Muscle of leg (tissue), 3 donors: ENCODE measurements at regions not wholly inside any gene's neighbourhood (a gene's known extent, or its start where the extent isn't known, plus 50 kb on each side); places are given as distances from the start of the nearest gene placed in this dataset.

Experiments
- DNase-seq: peaks from one replicate; pipeline ENCODE4 v3.0.0; 2013
- H3K27ac ChIP-seq: one replicate; pipeline ENCODE4 v1.5.1; 2013; ENCODE audit warnings: mild to moderate bottlenecking, low read length, control low read depth
- H3K27me3 ChIP-seq: one replicate; pipeline ENCODE4 v1.6.1; 2013; ENCODE audit warnings: low read length; ENCODE audit not compliant: control insufficient read depth, insufficient read depth
- H3K36me3 ChIP-seq: one replicate; pipeline ENCODE4 v1.6.1; 2013; ENCODE audit warnings: low read length; ENCODE audit not compliant: control insufficient read depth, insufficient read depth
- H3K4me1 ChIP-seq: one replicate; pipeline ENCODE4 v1.6.1; 2013; ENCODE audit warnings: low read length; ENCODE audit not compliant: control insufficient read depth, insufficient read depth
- H3K4me3 ChIP-seq: one replicate; pipeline ENCODE4 v1.5.1; 2013; ENCODE audit warnings: low read length, control low read depth
- H3K9me3 ChIP-seq: replicated peaks from 2 replicates; pipeline ENCODE4 v1.6.1; 2013; ENCODE audit warnings: low read depth, low read length; ENCODE audit not compliant: control insufficient read depth
- WGBS: methylation state at CpG from one replicate; pipeline ENCODE4 v1.1.5; 2013; ENCODE audit warnings: missing lambda C conversion rate; ENCODE audit not compliant: insufficient coverage; 5-methylcytosine and 5-hydroxymethylcytosine counted together

DNA sequence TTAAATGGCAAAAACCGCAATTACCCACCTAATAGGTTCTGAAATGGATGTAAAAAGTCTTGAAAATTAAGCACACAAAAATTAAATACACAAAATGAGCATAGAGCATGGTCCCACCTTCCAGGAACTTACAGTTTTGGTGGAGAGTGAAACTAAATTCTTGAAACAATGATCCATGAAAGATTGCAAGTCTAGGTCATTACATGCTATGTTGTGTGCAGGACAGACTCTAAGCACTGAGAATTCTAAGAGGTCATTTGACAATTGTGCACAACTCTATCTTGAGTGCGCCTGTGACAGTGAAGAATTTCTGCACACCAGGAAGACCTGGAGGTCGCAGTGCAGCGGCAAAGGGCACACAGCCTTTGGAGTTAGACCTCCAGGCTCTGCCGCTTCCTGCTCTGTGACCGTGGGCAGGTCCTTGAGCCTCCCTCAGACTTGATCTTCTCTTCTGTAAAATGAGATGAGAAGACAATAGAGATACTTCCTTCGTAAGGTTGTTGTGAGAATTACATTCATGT, 153.3 kb upstream of the TPM1 start:
- Histone ChIP-seq H3K4me1 (peaks cover 13% of the 10 kb centered on the region), H3K4me3 (no peak overlapping the region), H3K27me3 (no peaks in the 10 kb centered on the region), H3K27ac (no peak overlapping the region), H3K9me3 (no peaks in the 10 kb centered on the region), H3K36me3 (no peaks in the 10 kb centered on the region)
- DNase-seq: no peak
- WGBS: 86% methylated on average over 3 of the region's 7 CpGs

- no peaks in the 10 kb centered on the region for H3K36me3 ChIP-seq
- H3K9me3 ChIP-seq: no peaks in the 10 kb centered on the region
- no peak for DNase-seq
- no CpG with 5 or more reads among the region's 5 CpGs for WGBS
- peaks cover 18% of the 10 kb centered on the region for H3K4me1 ChIP-seq
- no peak overlapping the region for H3K27ac ChIP-seq
- no peaks in the 10 kb centered on the region for H3K27me3 ChIP-seq
- H3K4me3 ChIP-seq: no peak overlapping the region
These were observed 152.6 kb upstream of the TPM1 start for GRCh38 chr15:62889734-62890505.

GRCh38 chr15:62894322-62895085, 148.0 kb upstream of the TPM1 start:
- H3K4me1 ChIP-seq: peaks cover 28% of the 10 kb centered on the region
- WGBS: 67% methylated on average over 1 of the region's 10 CpGs
- H3K4me3 ChIP-seq: no peak overlapping the region
- no peaks in the 10 kb centered on the region for H3K36me3 ChIP-seq
- peaks cover 2% of the 10 kb centered on the region for H3K27me3 ChIP-seq
- H3K9me3 ChIP-seq: no peaks in the 10 kb centered on the region
- H3K27ac ChIP-seq: peak overlapping the region; percentile 53
- peak; percentile 53 for DNase-seq

DNA sequence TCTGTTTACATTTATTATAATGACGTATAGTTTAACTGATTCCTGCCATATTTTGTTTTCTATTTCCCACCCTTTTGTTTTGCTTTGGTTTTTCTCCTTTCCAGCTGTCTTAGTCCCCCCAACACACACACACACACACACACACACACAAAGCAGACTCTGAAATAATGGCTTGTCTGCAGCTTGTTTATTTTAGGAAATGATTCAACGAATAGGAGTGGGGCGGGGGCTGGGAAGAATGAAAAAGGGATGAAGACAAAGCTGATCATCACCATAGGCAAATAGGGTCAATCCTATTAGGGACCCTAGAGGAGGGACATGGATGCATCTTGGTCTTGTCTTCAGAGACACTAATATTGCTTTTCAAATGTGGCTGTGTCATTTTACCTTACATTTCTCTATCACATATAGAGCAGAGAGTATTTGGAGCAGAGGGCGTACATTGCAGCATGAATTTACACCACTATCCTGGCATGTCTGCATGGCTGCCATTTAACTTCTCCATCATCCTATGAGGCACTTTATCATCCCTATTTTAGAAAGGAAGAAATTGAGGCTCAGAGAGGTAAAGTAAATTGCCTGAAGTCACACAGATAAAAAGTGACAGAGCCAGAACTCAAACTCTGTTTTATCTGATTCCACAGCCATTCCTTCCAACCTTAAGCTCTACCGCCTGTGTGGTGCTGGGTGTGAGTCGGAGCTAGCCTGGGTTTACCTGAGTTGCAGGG, 147.2 kb upstream of the TPM1 start:
- WGBS: 100% methylated on average over 1 of the region's 6 CpGs
- no peak for DNase-seq
- no peak overlapping the region for H3K27ac ChIP-seq
- no peaks in the 10 kb centered on the region for H3K9me3 ChIP-seq
- peaks cover 2% of the 10 kb centered on the region for H3K27me3 ChIP-seq
- H3K4me1 ChIP-seq: peaks cover 28% of the 10 kb centered on the region
- no peaks in the 10 kb centered on the region for H3K36me3 ChIP-seq
- H3K4me3 ChIP-seq: no peak overlapping the region

DNA sequence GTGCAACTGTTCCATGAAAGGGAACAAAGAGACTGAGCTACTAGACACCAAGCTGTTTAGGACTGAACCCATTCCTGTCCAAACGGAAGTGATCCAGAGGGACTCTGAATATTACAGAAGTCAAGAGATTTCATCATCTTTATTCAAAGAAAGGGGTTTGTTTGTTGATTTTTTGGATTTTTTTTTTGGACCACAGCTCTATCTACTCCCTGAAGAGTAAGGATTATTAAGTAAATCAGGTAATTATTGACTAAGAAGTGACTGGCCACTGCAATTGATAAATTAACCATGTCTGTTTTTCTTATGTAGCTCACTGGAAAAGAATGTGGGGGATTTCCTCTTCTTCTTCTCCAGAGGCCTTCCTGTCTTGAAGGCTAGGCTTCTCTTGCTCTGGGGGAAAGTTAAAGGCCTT, 146.6 kb upstream of the TPM1 start:
- DNase-seq: peak; percentile 43
- Histone ChIP-seq H3K4me1 (peaks cover 30% of the 10 kb centered on the region), H3K9me3 (no peaks in the 10 kb centered on the region), H3K27me3 (peaks cover 2% of the 10 kb centered on the region), H3K4me3 (no peak overlapping the region), H3K36me3 (no peaks in the 10 kb centered on the region), H3K27ac (peak overlapping the region; percentile 52)
- WGBS: no CpG with 5 or more reads among the region's 1 CpG

DNA sequence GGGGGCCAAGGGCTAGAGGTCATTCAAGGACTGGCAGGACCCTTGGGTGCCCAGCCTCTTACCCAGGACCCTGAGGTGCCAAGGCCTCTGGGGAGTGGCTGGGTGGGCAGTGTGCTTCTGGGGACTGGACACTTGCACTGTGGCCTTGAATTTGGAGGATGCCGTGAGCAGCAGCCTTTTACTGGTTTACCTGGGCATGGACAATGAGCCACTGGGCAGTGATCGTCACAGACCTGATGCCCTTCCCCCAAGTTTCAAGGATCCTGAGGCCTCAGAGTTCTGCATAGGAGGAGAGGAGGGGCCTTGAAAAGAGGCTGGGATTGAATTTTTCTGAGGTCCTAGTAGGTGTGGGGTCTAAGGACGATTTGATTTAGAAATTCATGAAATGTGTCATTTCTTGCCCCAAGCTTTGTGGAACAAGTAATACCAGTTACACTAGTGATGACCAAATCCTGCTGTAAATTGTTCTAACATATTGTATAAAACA, 146.1 kb upstream of the TPM1 start:
- Histone ChIP-seq H3K4me3 (no peak overlapping the region), H3K9me3 (no peaks in the 10 kb centered on the region), H3K36me3 (no peaks in the 10 kb centered on the region), H3K27ac (peak overlapping the region; percentile 52), H3K27me3 (peaks cover 2% of the 10 kb centered on the region), H3K4me1 (peaks cover 34% of the 10 kb centered on the region)
- no peak for DNase-seq
- WGBS: 94% methylated on average over 2 of the region's 3 CpGs

DNA sequence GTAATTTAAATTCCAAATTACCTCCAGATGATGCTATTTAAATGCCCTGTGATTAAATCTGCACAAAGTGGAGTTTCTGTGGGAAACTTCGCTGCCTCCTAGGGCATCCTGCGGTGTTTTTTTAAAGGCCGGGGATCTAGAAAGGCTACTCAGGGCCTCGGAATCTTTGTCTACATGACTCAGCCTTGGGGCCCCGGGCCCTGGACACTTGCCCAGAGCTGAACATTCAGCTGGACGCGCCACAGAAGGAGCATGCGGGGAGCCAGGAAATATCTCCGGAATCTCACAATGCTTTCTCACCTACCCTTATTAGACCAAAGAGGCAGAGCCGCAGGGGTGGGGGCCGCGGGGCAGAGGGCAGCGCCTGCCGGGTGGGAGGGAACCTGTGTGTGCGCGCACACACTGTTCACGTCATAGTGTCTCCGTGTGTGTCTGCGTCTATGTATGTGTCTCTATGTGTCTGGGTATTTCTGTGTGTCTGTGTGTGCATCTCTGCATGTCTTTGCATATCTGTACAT, 145.5 kb upstream of the TPM1 start:
- peaks cover 37% of the 10 kb centered on the region for H3K4me1 ChIP-seq
- no peaks in the 10 kb centered on the region for H3K36me3 ChIP-seq
- peak overlapping the region; percentile 49 for H3K27ac ChIP-seq
- no peak overlapping the region for H3K4me3 ChIP-seq
- H3K27me3 ChIP-seq: peaks cover 2% of the 10 kb centered on the region
- peak; percentile 93 for DNase-seq
- 18% methylated on average over 8 of the region's 19 CpGs for WGBS
- H3K9me3 ChIP-seq: no peaks in the 10 kb centered on the region

DNA sequence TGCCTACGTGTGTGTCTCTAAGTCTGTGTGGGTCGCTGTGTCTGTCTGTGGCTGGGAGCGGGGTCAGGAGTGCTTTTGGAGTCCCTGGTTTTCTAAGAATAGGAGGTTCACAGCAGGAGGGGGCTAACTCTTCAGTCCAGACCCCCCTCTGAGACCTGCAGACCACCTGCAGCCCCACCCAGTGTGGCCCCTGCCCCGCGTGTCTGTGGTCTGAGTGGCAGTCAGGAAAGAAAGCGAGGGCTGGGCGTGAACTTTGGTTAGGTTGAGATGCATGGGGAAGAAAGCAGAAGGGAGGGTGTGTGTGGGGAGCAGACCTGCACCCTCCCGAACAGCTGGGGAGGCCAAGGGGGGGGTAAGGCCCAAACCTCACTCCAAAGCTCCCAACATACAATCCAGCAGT, 144.9 kb upstream of the TPM1 start:
- H3K9me3 ChIP-seq: no peaks in the 10 kb centered on the region
- no peak for DNase-seq
- H3K27ac ChIP-seq: no peak overlapping the region
- peaks cover 37% of the 10 kb centered on the region for H3K4me1 ChIP-seq
- H3K27me3 ChIP-seq: peaks cover 2% of the 10 kb centered on the region
- no peaks in the 10 kb centered on the region for H3K36me3 ChIP-seq
- no CpG with 5 or more reads among the region's 8 CpGs for WGBS
- H3K4me3 ChIP-seq: no peak overlapping the region

DNA sequence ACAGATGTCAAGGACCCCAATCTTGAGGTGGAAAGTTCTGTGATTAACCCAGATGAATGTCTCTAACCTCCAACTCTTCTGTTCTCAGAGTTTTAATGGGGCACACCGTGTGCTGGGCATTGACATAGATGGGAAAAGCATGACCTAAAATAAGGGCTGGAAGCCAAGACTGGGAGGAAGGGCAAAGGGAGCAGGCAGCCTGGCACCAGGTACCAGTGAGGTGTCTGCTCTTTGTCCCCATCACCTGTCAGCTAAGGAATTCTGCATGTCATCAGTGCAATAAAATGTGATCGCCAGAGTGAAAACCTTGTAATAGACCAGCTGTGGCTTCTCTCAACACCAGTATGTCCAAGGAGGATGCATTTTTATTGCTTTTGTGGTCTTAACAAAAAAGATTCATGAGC, 143.5 kb upstream of the TPM1 start:
- no peak overlapping the region for H3K27ac ChIP-seq
- no CpG with 5 or more reads among the region's 2 CpGs for WGBS
- H3K27me3 ChIP-seq: peaks cover 2% of the 10 kb centered on the region
- H3K36me3 ChIP-seq: no peaks in the 10 kb centered on the region
- no peaks in the 10 kb centered on the region for H3K9me3 ChIP-seq
- DNase-seq: no peak
- peaks cover 36% of the 10 kb centered on the region for H3K4me1 ChIP-seq
- H3K4me3 ChIP-seq: no peak overlapping the region
